Kidney (tissue), 13 donors: ENCODE measurements at regions not wholly inside any gene's neighbourhood (a gene's known extent, or its start where the extent isn't known, plus 50 kb on each side); places are given as distances from the start of the nearest gene placed in this dataset.
"Not testable (repeated sequence)": the region's sequence is repeated elsewhere in the genome, so short reads cannot be mapped to it uniquely, and the experiment has no call there.

ENCODE experiments used
- DNase-seq, 5 donors: peaks; one replicate each; pipeline ENCODE4 v3.0.0-alpha.2; 2013 to 2020
- FAIRE-seq: peaks from 2 replicates; lab custom pipeline; 2012; peaks lifted over from hg19 to GRCh38; lab: Jason Lieb, UNC
- H3K27ac ChIP-seq, 2 donors: one replicate each; pipeline ENCODE4 v1.7.0; 2013; ENCODE audit warnings: low read depth in 2 of 2, low read length in 2 of 2, inconsistent platforms in 1 of 2
- H3K27me3 ChIP-seq: one replicate; pipeline ENCODE4 v1.7.1; 2013; ENCODE audit warnings: low read length, inconsistent platforms; ENCODE audit not compliant: control insufficient read depth, insufficient read depth
- H3K36me3 ChIP-seq, 3 donors: one replicate each; pipeline versions ENCODE4 v1.7.0 to v1.7.1; 2013; ENCODE audit warnings: low read length in 3 of 3, control low read depth in 1 of 3, inconsistent platforms in 1 of 3; ENCODE audit not compliant: insufficient read depth in 3 of 3, control insufficient read depth in 2 of 3
- H3K4me1 ChIP-seq, 3 donors: one replicate each; pipeline versions ENCODE4 v1.7.0 to v1.7.1; 2013; ENCODE audit warnings: low read length in 3 of 3, inconsistent platforms in 1 of 3, low read depth in 1 of 3; ENCODE audit not compliant: control insufficient read depth in 2 of 3, insufficient read depth in 2 of 3
- H3K4me3 ChIP-seq, 3 donors: one replicate each; pipeline versions ENCODE4 v1.7.0 to v1.8.1; 2013; ENCODE audit warnings: low read length in 3 of 3, control low read depth in 1 of 3, inconsistent platforms in 1 of 3
- H3K9ac ChIP-seq, 3 donors: one replicate each; pipeline versions ENCODE4 v1.7.0 to v1.7.1; 2013; ENCODE audit warnings: low read length in 3 of 3, control low read depth in 1 of 3, inconsistent platforms in 1 of 3
- H3K9me3 ChIP-seq, 3 donors: one replicate each; pipeline versions ENCODE4 v1.7.0 to v1.7.1; 2013; ENCODE audit warnings: low read length in 3 of 3, control low read depth in 1 of 3, inconsistent platforms in 1 of 3; ENCODE audit not compliant: control insufficient read depth in 2 of 3, insufficient read depth in 1 of 3
- CTCF ChIP-seq: IDR thresholded peaks from 3 replicates; pipeline ENCODE4 v1.5.1; 2012; ENCODE audit warnings: mild to moderate bottlenecking, moderate library complexity, borderline replicate concordance; ENCODE audit not compliant: insufficient read depth; ENCODE audit errors: extremely low read depth
- intact Hi-C: fragments of 100-400 bp; cut with DNase I; formaldehyde crosslinking; loops from one replicate; pipeline ENCODE4 v1.11.1; 2022
- donor health status: control.
- donor health status: control.
- donor health status: control.
- donor health status: control.
- donor health status: control.
- donor health status: DM: yes; HTN: yes; CAD: no.
- donor health status: Normal renal cell carcinoma (clear cell type).

GRCh38 chrX:114046695-114047279 is 537.1 kb upstream of the HTR2C start:
- Histone ChIP-seq H3K4me1 (no peaks in the 10 kb centered on the region), H3K9me3 (no peaks in the 10 kb centered on the region), H3K36me3 (no peaks in the 10 kb centered on the region), H3K9ac (no peak overlapping the region), H3K27ac (no peak overlapping the region), H3K4me3 (no peak overlapping the region), H3K27me3 (no peaks in the 10 kb centered on the region)
- no peak for FAIRE-seq
- TF ChIP-seq CTCF: no peak
- intact Hi-C loops: no loop called here
- DNase-seq: peak in 1 of 5 donors; percentile 0

DNA sequence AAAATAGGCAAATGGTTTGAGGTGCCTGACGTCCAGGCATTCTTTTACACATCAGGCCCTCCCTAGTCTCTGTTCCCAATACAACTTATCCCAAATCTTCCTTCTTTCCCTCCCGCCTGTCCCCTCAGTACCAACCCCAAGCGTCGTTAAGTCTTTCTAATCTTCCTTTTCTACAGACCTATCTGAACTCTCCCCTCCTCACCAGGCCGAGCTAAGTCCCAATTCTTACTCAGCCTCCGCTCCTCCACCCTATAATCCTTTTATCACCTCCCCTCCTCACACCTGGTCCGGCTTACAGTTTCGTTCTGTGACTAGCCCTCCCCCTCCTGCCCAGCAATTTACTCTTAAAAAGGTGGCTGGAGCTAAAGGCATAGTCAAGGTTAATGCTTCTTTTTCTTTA is 542.4 kb upstream of the HTR2C start:
- H3K27me3 ChIP-seq, intact Hi-C loops, H3K4me3 ChIP-seq, H3K9ac ChIP-seq, H3K4me1 ChIP-seq, H3K9me3 ChIP-seq, H3K27ac ChIP-seq, H3K36me3 ChIP-seq, FAIRE-seq, DNase-seq: not testable (repeated sequence)

DNA sequence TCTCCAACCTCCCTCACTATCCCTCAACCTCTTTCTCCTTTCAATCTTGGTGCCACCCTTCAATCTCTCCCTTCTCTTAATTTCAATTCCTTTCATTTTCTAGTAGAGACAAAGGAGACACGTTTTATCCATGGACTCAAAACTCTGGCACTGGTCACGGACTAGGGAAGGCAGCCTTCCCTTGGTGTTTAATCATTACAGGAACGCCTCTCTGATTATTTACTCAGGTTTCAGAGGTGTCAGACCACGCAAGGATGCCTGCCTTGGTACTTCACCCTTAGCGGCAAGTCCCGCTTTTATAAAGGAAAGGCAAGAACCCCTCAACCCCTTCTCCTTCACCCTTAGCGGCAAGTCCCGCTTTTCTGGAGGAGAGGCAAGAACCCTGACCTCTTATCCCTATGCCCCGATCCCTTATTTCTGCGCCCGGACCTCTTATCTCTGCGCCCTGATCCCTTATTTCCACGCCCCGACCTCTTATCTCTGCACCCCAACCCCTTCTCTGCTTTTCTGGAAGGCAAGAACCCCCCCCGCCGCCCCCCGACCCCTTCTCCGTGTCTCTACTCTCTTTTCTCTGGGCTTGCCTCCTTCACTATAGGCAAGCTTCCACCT is 543.1 kb upstream of the HTR2C start:
- not testable (repeated sequence) for FAIRE-seq, H3K9me3 ChIP-seq

GRCh38 chrX:114040111-114040510 is 543.8 kb upstream of the HTR2C start:
- H3K4me3 ChIP-seq, DNase-seq, FAIRE-seq, H3K9me3 ChIP-seq, H3K27ac ChIP-seq, H3K27me3 ChIP-seq, H3K9ac ChIP-seq, intact Hi-C loops, H3K4me1 ChIP-seq, H3K36me3 ChIP-seq: not testable (repeated sequence)

More for the DNA sequence above, 543.1 kb upstream of the HTR2C start:
- H3K36me3 ChIP-seq, H3K27ac ChIP-seq, intact Hi-C loops, H3K27me3 ChIP-seq, H3K9ac ChIP-seq, H3K4me3 ChIP-seq, H3K4me1 ChIP-seq: not testable (repeated sequence)
- peak in 2 of 5 donors; percentile 3 to 7 for DNase-seq

- no peak for FAIRE-seq
Observed at GRCh38 chrX:114038358-114038757, 545.5 kb upstream of the HTR2C start.

More at GRCh38 chrX:114038358-114038757, 545.5 kb upstream of the HTR2C start:
- no peaks in the 10 kb centered on the region for H3K36me3 ChIP-seq
- DNase-seq: no peak
- no peak for TF ChIP-seq CTCF
- H3K9me3 ChIP-seq: no peaks in the 10 kb centered on the region
- no peak overlapping the region for H3K27ac ChIP-seq
- no peaks in the 10 kb centered on the region for H3K4me1 ChIP-seq
- no peak overlapping the region for H3K9ac ChIP-seq
- no peak overlapping the region for H3K4me3 ChIP-seq
- H3K27me3 ChIP-seq: no peaks in the 10 kb centered on the region
- intact Hi-C loops: no loop called here
